ENCODE measurements at regions not wholly inside any gene's neighbourhood (a gene's known extent, or its start where the extent isn't known, plus 50 kb on each side); places are given as distances from the start of the nearest gene placed in this dataset.
A peak's percentile ranks its signal among the peaks of the same experiment; 100 is the strongest.
"Not testable (repeated sequence)": the region's sequence is repeated elsewhere in the genome, so short reads cannot be mapped to it uniquely, and the experiment has no call there.

GRCh38 chr13:26895808-26896466 lies 135.4 kb upstream of the GPR12 start:
- peak; percentile 23 for DNase-seq (ENCODE audit: low spot score)

DNA sequence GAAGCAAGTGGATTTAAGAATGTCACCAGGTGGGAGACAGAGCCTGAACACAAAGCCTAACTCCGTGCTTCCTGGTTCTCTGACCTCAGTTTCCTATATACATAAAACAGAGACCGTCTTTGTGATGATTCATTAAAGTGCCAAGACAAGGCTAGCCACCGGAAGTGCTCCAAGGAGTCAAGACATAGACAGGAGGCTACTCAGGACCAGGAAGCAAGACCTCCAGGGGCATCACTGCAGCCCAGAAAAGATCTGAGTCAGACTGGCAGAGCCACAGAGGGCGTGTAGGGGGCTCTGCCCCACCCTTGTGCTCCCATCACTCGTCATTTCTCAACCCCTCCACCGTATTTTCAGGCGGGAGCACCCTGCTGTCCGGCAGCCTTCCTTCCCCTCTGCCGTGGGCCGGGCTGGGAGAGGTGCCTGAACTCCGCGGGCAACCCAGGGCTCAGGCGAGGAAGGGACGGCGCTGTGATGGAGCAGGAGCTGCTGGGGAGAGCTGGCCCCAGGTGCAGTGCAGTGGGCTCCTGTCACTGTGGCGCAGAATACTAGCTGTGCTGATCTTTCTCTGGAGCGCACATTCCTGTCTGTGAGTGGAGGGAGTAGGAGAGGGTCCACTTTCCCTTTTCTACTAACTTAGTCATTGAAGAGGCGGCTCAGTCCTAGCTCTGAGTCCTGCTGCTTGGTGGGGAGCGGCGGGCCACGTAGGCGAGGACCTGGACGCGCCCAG lies 134.7 kb upstream of the GPR12 start:
- peak; percentile 23 for DNase-seq (ENCODE audit: low spot score)

DNA sequence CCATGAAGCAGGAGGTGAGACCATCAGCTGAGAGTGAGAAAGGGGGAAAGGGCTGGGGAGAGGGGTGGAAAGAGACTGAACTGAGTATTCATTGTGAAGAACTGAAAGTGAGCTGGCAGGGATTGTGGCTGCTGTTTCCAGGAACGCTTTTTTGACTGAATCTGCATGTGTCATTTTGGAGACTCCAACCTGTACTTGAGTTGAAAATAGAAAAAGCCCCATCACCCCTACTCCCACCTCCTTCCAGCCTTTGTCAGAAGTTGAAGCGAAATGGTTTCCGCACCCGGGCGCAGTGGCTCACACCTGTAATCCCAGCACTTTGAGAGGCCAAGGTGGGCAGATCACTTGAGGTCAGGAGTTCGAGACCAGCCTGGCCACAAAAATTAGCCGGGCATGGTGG lies 128.0 kb upstream of the GPR12 start:
- DNase-seq (ENCODE audit: low spot score): no peak

- no peak for DNase-seq (ENCODE audit: low spot score)
Observed at GRCh38 chr13:26887594-26887993, 127.0 kb upstream of the GPR12 start.

DNA sequence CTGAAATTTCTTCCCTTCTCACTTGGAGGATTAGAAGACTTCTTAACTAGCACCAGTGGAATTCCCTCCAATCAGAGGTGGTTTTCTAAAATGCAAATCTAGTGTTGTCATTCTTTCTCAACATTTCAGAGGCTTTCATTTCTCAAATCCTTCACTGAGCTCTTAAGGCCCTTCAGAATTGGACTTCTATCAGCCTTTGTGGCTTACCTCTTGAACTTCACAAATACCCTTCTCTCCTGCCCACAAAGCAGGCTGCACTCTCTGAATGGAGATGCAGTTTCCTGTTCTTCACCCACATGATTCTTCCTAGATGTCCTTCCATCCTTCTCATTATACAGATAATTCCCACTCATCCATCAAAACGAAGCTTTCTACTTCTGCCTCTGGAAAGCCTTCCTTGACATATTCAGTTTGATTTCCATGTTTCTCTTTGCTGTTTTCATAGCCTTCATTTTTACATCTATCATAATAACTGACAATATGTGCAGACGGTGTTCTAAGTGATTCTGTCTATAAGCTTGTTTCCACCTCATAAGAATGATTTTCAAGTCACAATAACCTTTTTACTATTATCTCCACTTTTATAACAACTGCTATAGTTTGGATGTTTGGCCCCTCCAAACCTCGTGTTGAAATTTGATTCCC lies 123.1 kb upstream of the GPR12 start:
- no peak for DNase-seq (ENCODE audit: low spot score)

- no peak for DNase-seq (ENCODE audit: low spot score)
Observed at GRCh38 chr13:26882731-26883130, 122.1 kb upstream of the GPR12 start.

- DNase-seq (ENCODE audit: low spot score): no peak
Observed at GRCh38 chr13:26881154-26881553, 120.6 kb upstream of the GPR12 start.

DNA sequence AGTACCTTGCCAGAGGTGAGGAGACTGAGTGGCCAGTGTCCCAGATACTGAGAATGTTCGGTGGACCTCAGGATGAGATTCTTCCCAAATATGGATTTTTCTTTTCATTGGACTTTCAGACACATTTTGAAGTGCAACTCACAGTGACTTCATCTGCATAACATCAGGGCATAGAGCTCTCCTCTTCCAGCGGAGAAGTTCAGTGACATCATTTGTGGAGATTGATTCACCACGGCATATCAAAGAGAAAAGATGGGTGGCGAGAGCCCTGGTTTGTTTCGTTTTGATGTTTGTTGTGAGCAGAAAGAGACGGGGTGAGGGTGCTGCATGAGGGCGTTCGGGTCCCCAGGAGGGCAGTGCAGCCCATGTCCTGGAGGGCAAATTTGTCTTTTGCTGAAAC lies 120.1 kb upstream of the GPR12 start:
- no peak for DNase-seq (ENCODE audit: low spot score)

- DNase-seq (ENCODE audit: low spot score): no peak
Observed at GRCh38 chr13:26878438-26878837, 117.9 kb upstream of the GPR12 start.

GRCh38 chr13:26873386-26873698 lies 112.8 kb upstream of the GPR12 start:
- DNase-seq (ENCODE audit: low spot score): no peak

DNA sequence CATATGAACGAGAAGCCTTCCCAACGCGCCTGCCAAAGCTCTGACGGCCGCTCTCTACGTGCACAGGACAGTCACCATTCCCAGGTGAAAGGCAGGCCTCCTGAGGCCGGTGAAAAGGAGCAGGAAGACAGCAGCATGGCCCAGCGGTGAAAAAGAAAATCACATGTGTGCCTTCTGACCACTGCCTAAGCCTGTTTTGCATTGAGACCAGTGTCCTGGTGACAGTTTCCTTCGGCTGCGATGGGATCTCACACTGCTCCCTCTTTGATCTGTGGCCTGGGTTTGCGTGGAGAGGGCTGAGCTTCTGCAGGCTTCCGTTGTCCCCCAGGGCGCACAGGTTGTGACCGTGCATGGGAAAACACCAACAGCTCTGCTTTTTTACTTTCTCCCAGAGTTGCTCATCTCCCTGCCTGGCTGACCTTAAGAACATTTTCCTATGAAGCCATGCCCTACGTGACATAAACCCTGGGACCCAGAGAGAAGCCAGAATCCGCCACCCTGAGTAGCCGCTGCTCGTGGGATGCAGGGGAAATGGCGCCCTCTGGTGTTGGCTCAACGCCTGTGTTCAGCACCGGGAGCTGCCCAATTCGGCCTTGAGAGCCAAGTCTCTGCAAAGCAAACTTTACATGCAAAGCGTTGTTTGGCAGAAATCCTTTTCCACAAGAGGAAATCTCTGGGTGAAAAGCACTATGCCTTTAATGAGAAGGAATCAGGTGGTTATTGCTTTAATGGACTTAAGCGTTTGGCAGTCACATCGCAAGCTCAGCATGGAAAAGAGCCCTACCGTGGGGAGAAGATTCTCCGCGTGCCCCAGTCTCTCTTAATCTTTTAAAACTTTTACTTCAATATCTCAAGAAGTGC lies 112.2 kb upstream of the GPR12 start:
- DNase-seq (ENCODE audit: low spot score): peak; percentile 71

DNA sequence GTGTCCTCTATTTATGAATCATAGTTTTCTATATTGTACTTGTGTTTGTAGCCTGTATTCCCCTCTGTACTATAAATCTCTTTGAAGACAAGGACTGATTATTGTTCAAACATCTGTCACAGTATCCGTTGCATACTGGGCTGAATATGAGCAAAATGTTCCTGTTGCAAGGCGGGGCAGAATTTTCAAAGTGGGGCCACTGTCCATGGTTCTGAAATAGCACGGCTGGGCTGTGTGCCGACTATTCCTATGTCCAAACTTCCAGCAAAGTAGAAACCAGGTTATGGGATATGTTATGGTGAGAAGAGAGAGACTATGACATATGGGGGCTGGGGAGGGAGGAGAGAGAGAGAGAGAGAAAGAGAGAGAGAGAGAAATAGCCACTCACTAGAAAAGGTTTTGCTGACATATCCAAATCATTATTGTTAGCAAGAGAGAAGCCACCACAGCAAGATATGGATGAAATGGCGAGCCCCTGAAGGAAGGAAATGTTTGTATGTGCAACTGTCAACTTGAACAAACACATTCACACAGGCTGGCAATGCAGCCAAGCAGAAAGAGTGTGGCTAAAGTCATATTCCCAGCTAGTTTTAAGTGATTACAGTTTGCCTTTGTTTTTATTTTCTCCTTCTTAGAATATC lies 107.0 kb upstream of the GPR12 start:
- DNase-seq (ENCODE audit: low spot score): peak; percentile 64

- no peak for DNase-seq (ENCODE audit: low spot score)
Observed at GRCh38 chr13:26864576-26864975, 104.0 kb upstream of the GPR12 start.

GRCh38 chr13:26861941-26862340 lies 101.4 kb upstream of the GPR12 start:
- DNase-seq (ENCODE audit: low spot score): no peak

DNA sequence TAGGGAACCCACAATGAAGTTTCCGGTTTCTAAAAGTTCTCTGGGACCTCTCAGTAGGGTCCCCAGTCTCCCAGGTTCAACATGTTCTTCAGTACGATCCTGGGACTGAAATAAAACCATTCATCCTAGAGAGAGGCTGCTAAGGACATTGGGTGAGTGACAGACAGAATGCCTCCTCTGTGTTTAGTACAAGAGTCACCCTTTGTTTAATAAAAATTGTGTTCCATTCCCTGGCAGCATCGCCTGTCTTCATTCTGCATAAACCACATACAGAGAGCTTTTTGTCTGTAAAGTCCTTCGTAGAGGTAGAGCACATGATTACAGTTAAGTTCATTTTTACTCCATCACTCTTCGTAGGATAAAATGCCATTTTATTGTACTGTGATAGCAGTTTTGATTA lies 95.3 kb upstream of the GPR12 start:
- DNase-seq (ENCODE audit: low spot score): no peak

- DNase-seq (ENCODE audit: low spot score): no peak
Observed at GRCh38 chr13:26855071-26855470, 94.5 kb upstream of the GPR12 start.

- DNase-seq (ENCODE audit: low spot score): no peak
Observed at GRCh38 chr13:26853323-26853722, 92.7 kb upstream of the GPR12 start.

- DNase-seq (ENCODE audit: low spot score): peak; percentile 48
Observed at GRCh38 chr13:26847281-26847680, 86.7 kb upstream of the GPR12 start.

- not testable (repeated sequence) for DNase-seq (ENCODE audit: low spot score)
Observed at GRCh38 chr13:26845063-26845462, 84.5 kb upstream of the GPR12 start.

- no peak for DNase-seq (ENCODE audit: low spot score)
Observed at GRCh38 chr13:26839682-26840081, 79.1 kb upstream of the GPR12 start.

- DNase-seq (ENCODE audit: low spot score): no peak
Observed at GRCh38 chr13:26838821-26839220, 78.2 kb upstream of the GPR12 start.

DNA sequence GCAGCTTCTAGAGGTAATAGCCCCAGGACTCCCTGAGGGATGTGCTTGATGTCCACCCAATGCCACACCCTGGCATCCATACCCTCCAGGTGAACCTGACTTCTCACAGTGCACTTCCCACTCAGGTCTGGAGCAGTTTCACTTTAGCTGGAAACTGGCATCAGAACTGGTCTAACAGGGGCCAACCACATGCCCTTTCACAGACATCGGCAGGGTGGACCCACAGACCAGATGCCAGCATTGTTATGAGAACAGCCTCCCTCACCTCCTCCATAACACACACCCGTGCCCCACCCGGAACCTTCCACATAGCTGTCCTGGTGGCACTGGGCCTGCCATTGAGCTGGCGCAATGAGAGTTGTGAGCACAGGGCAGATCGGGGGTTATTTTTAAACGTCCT lies 77.4 kb upstream of the GPR12 start:
- DNase-seq (ENCODE audit: low spot score): no peak

Data from iPS-NIHi11 (cell line).